Upper lobe of left lung (tissue), 6 donors: ENCODE measurements at regions not wholly inside any gene's neighbourhood (a gene's known extent, or its start where the extent isn't known, plus 50 kb on each side); places are given as distances from the start of the nearest gene placed in this dataset.
"Not testable (repeated sequence)": the region's sequence is repeated elsewhere in the genome, so short reads cannot be mapped to it uniquely, and the experiment has no call there.

Experiments used
- ATAC-seq, 2 donors: fragments of 200-7000 bp; cut with Tn5 transposase; one replicate each; pipeline ENCODE4 v1.9.1; 2022; ENCODE audit warnings: mild to moderate bottlenecking in 2 of 2, moderate library complexity in 2 of 2; ENCODE audit not compliant: low FRiP score in 2 of 2
- DNase-seq, 2 donors: peaks; one replicate each; pipeline ENCODE4 v3.0.0-alpha.2; 2019 to 2020
- H3K27ac ChIP-seq, 4 donors: fragments of 200-600 bp; sonication (generic); one replicate each; pipeline ENCODE4 v1.5.1; 2016 to 2019
- H3K27me3 ChIP-seq, 4 donors: fragments of 200-600 bp; sonication (generic); one replicate each; pipeline ENCODE4 v1.5.1; 2017 to 2019
- H3K36me3 ChIP-seq, 4 donors: fragments of 200-600 bp; sonication (generic); one replicate each; pipeline ENCODE4 v1.5.1; 2016 to 2019
- H3K4me1 ChIP-seq, 4 donors: fragments of 200-600 bp; sonication (generic); one replicate each; pipeline ENCODE4 v1.5.1; 2018 to 2019
- H3K4me3 ChIP-seq, 4 donors: fragments of 200-600 bp; sonication (generic); one replicate each; pipeline ENCODE4 v1.5.1; 2017 to 2019; ENCODE audit warnings: mild to moderate bottlenecking in 2 of 4, moderate library complexity in 1 of 4
- H3K9me3 ChIP-seq, 4 donors: fragments of 200-600 bp; sonication (generic); one replicate each; pipeline ENCODE4 v1.5.1; 2018 to 2019
- WGBS, 2 donors: methylation state at CpG; one replicate each; pipeline ENCODE4 v1.1.5; 2017 to 2018; 5-methylcytosine and 5-hydroxymethylcytosine counted together
- donor health status: DM: no; HTN: no; CAD: no; lungs with moderate emphysema.
- donor health status: DM: no; HTN: yes; CAD: no; lungs with severe emphysema.

DNA sequence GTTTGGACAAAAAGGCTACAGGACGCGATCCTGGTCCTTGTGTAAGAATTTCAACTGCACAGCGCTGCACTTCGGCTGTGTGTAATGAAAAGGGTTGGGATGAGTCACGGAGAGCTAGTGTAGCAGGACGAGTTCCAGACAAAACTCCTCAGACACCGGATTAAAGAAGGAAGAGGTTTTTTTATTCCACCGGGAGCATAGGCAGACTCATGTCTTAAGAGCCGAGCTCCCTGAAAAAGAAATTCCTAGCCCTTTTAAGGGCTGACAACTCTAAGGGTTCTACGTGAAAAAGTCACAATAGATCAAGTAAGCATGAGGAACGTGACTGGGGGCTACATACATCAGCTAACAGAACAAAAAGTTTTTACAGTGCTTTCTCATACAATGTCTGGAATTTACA is 54.8 kb upstream of the FAM90A1 start:
- ATAC-seq: not testable (repeated sequence)
- WGBS, 2 donors: 39 to 43% methylated on average over 11 of the region's 11 CpGs

GRCh38 chr12:8285681-8286080 is 58.3 kb upstream of the FAM90A1 start:
- WGBS, 2 donors: 76 to 80% methylated on average over 10 of the region's 10 CpGs
- peak in 1 of 2 donors; percentile 63 for DNase-seq

More for the DNA sequence above, 54.8 kb upstream of the FAM90A1 start:
- H3K4me3 ChIP-seq, H3K36me3 ChIP-seq, H3K27me3 ChIP-seq, H3K9me3 ChIP-seq, H3K4me1 ChIP-seq, H3K27ac ChIP-seq, DNase-seq: not testable (repeated sequence)

DNA sequence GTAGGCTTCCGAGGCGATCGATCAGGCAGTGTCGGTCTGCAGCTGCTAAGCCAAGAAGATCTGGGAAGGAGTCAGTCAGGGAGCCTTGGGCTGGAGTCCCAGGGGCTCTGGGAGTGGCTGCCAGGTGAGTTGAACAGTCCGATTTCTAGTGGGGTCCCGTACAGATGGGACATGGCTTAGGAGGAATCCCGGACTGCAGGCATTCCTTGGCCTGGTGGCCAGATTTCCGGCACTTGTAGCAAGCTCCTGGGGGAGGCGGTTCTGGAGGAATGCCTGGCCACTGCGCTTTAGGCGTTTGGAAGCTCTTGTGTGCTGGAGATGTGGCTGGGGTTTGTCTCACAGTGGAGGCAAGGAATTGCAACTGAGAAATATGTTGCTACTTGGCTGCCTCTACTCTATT is 64.3 kb upstream of the FAM90A1 start:
- H3K27ac ChIP-seq, ATAC-seq: not testable (repeated sequence)
- WGBS, 2 donors: 92 to 96% methylated on average over 7 to 10 of the region's 11 CpGs

More at GRCh38 chr12:8285681-8286080, 58.3 kb upstream of the FAM90A1 start:
- H3K36me3 ChIP-seq, ATAC-seq, H3K27ac ChIP-seq, H3K27me3 ChIP-seq, H3K4me3 ChIP-seq, H3K4me1 ChIP-seq, H3K9me3 ChIP-seq: not testable (repeated sequence)

DNA sequence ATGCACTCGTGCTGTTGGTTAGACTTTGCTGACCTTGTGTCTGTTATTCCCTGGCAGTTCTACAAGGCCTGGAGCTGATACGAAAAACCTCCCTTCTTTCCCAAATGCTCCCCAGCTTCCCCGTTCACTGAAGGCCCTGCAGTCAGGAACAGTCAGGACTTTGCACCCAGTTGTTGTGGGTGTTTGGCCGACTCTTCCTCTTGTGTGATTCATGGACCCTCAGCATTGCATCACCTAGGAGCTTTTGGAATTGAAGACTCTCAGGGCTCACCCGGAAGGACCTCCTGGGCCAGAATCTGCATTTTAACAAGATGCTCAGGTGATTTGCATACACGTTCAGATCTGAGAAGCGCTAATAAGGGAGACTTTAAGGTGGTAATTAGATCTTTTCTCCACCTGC is 67.2 kb upstream of the FAM90A1 start:
- H3K27me3 ChIP-seq, H3K36me3 ChIP-seq, H3K4me3 ChIP-seq, H3K4me1 ChIP-seq, DNase-seq, ATAC-seq, H3K27ac ChIP-seq, H3K9me3 ChIP-seq: not testable (repeated sequence)
- 85 to 90% methylated on average over 6 of the region's 7 CpGs for WGBS, 2 donors

More for the DNA sequence above, 64.3 kb upstream of the FAM90A1 start:
- H3K4me1 ChIP-seq, DNase-seq, H3K4me3 ChIP-seq, H3K27me3 ChIP-seq, H3K36me3 ChIP-seq, H3K9me3 ChIP-seq: not testable (repeated sequence)

- H3K36me3 ChIP-seq, H3K27ac ChIP-seq, H3K9me3 ChIP-seq, ATAC-seq, H3K4me1 ChIP-seq, DNase-seq, H3K4me3 ChIP-seq, H3K27me3 ChIP-seq: not testable (repeated sequence)
- WGBS, 2 donors: 10 to 73% methylated on average over 2 to 8 of the region's 10 CpGs
Measured at GRCh38 chr12:8308611-8309010, 81.2 kb upstream of the FAM90A1 start.

DNA sequence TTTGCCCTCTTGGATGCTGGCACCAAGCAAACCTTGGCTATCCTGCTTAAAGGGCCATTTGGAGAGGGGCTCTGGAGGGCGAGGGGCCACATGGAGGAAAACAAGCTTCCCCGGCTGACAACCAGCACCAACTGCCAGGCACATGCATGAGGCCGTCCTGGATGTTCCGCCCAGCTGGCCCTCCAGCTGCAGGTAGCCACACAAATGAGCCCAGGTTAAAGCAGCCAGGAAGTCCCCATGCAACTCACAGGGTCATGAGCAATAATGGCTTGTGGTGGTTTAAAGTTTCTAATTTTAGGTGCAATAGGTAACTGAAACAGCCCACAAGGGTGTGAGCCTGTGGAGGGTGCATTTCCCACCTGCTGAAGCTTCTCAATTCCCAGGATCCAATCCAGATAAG is 88.6 kb upstream of the FAM90A1 start:
- not testable (repeated sequence) for H3K27me3 ChIP-seq, H3K4me1 ChIP-seq, ATAC-seq, H3K36me3 ChIP-seq, H3K27ac ChIP-seq, H3K9me3 ChIP-seq, H3K4me3 ChIP-seq
- peak in 1 of 2 donors; percentile 16 for DNase-seq
- WGBS, 2 donors: 97 to 98% methylated on average over 4 of the region's 4 CpGs

DNA sequence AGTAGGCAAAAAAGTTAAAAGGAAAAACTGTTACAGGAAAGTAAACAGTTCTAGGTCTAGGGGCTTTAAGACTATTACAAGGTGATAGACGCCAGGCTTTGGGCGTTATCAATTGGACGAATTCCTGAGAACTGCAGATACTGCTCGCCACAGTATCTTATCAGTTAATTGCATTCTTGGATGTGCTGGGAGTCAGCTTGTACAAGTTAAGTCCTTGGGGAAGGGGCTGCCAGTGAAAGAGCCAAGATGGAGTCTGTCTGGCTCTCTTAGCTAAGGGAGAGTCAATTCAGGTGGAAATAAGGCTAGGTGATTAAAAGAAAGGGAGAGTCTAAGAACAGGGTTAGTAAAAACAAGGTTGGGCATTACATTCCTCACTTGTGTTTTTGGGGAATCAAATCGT is 90.3 kb upstream of the FAM90A1 start:
- H3K4me3 ChIP-seq, H3K4me1 ChIP-seq, H3K9me3 ChIP-seq, ATAC-seq, H3K27me3 ChIP-seq, H3K36me3 ChIP-seq, H3K27ac ChIP-seq, DNase-seq: not testable (repeated sequence)
- 66 to 72% methylated on average over 5 of the region's 5 CpGs for WGBS, 2 donors

DNA sequence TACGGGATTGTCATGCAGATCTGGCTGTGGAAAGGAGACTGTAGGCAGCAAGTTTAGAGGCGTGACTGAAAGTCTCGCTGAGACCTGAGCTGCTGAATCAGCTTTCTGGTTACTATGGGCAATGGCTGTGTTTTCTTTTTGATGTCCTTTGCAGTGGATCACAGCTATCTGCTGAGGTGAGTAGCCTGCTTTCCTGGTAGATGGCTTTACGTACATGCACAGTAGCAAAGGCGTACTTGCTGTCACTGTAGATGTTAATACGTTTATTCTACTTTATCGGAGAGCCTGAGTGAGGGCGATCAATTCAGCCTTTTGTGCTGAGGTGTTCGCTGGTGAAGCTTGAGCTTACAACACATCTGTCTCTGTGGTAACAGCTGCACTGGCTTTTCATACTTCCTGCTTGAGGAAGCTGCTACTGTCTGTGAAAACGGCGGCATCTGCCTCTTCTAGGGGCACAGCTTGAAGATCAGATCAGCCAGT is 92.9 kb upstream of the FAM90A1 start:
- WGBS, 2 donors: 52 to 57% methylated on average over 10 to 11 of the region's 11 CpGs
- H3K4me3 ChIP-seq, H3K4me1 ChIP-seq, H3K27ac ChIP-seq, H3K36me3 ChIP-seq, H3K27me3 ChIP-seq, H3K9me3 ChIP-seq, ATAC-seq: not testable (repeated sequence)
- DNase-seq: peak in 1 of 2 donors; percentile 20

DNA sequence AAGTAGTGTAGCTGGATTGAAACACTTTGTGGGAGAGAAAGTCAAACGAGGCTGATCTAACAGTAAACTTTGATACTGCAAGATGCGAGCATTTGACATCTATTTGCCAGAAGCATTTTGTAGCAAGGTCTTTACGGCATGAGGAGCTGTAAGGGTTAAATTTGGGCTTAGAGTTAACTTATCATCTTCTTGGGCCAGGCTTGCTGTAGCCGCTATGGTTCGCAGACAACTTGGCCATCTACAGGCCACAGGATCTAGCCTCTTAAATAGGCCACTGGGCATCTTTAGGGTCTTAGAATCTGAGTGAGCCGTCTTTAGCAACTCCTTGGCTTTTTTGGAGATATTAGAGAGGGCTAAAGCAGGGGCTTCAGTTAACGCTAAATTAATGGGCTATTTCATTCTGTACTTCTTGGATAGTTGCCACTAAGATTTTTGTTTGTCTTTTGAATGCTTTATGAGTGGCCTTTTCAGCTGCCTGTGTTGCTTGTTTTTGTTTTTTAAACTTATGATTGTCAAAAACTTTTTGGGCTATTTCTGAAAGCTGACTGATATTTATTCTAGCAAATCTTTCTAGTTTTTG is 93.5 kb upstream of the FAM90A1 start:
- H3K4me3 ChIP-seq, H3K9me3 ChIP-seq, H3K4me1 ChIP-seq, DNase-seq, H3K27me3 ChIP-seq, H3K27ac ChIP-seq, ATAC-seq, H3K36me3 ChIP-seq: not testable (repeated sequence)
- WGBS, 2 donors: 63 to 73% methylated on average over 7 of the region's 7 CpGs

GRCh38 chr12:8325145-8325839 is 97.9 kb upstream of the FAM90A1 start:
- H3K9me3 ChIP-seq, H3K4me1 ChIP-seq, H3K27ac ChIP-seq, ATAC-seq, H3K27me3 ChIP-seq, H3K36me3 ChIP-seq, H3K4me3 ChIP-seq, DNase-seq: not testable (repeated sequence)
- 89 to 97% methylated on average over 2 to 3 of the region's 4 CpGs for WGBS, 2 donors

GRCh38 chr12:8328835-8329234 is 101.4 kb upstream of the FAM90A1 start:
- not testable (repeated sequence) for H3K36me3 ChIP-seq, H3K9me3 ChIP-seq, H3K27ac ChIP-seq, H3K4me3 ChIP-seq, DNase-seq, ATAC-seq, H3K27me3 ChIP-seq, H3K4me1 ChIP-seq
- WGBS, 2 donors: 65 to 76% methylated on average over 3 of the region's 3 CpGs

- ATAC-seq, DNase-seq, H3K27me3 ChIP-seq, H3K36me3 ChIP-seq, H3K9me3 ChIP-seq, H3K4me1 ChIP-seq, H3K27ac ChIP-seq, H3K4me3 ChIP-seq: not testable (repeated sequence)
- WGBS, 2 donors: 93 to 100% methylated on average over 1 to 2 of the region's 2 CpGs
Measured at GRCh38 chr12:8332373-8332772, 105.0 kb upstream of the FAM90A1 start.

- H3K9me3 ChIP-seq, ATAC-seq, H3K4me3 ChIP-seq, H3K36me3 ChIP-seq, H3K4me1 ChIP-seq, DNase-seq, H3K27me3 ChIP-seq, H3K27ac ChIP-seq: not testable (repeated sequence)
- 79 to 80% methylated on average over 3 of the region's 3 CpGs for WGBS, 2 donors
Measured at GRCh38 chr12:8351073-8351472, 104.7 kb upstream of the CLEC6A start.
